Smooth muscle cell (in vitro differentiated cells): ENCODE measurements at regions not wholly inside any gene's neighbourhood (a gene's known extent, or its start where the extent isn't known, plus 50 kb on each side); places are given as distances from the start of the nearest gene placed in this dataset.

Experiments
- DNase-seq: peaks from one replicate; lab custom pipeline; 2025; ENCODE audit not compliant: unreplicated experiment; lab: John Stamatoyannopoulos, UW
- H2AFZ ChIP-seq: fragments of 200-600 bp; sonication (generic); 2 replicates; pipeline ENCODE4 v1.6.0; 2016; ENCODE audit warnings: antibody characterized with exemption, low read depth, mild to moderate bottlenecking
- H3F3A ChIP-seq: fragments of 200-600 bp; sonication (generic); 2 replicates; pipeline ENCODE4 v1.6.0; 2017; ENCODE audit warnings: antibody characterized with exemption, low read depth
- H3K27ac ChIP-seq: fragments of 200-600 bp; sonication (generic); 2 replicates; pipeline ENCODE4 v1.5.1; 2016; ENCODE audit warnings: low read depth, mild to moderate bottlenecking
- H3K27me3 ChIP-seq: fragments of 200-600 bp; sonication (generic); 2 replicates; pipeline ENCODE4 v1.6.1; 2016; ENCODE audit warnings: low read depth, mild to moderate bottlenecking
- H3K36me3 ChIP-seq: fragments of 200-600 bp; sonication (generic); 2 replicates; pipeline ENCODE4 v1.5.1; 2016; ENCODE audit warnings: low read depth
- H3K4me1 ChIP-seq: fragments of 200-600 bp; sonication (generic); 2 replicates; pipeline ENCODE4 v1.5.1; 2016; ENCODE audit warnings: low read depth
- H3K4me2 ChIP-seq: fragments of 200-600 bp; sonication (generic); 2 replicates; pipeline ENCODE4 v1.6.0; 2016; ENCODE audit warnings: mild to moderate bottlenecking
- H3K4me3 ChIP-seq: fragments of 200-600 bp; sonication (generic); 2 replicates; pipeline ENCODE4 v1.5.1; 2016; ENCODE audit warnings: mild to moderate bottlenecking
- H3K79me2 ChIP-seq: fragments of 200-600 bp; sonication (generic); 2 replicates; pipeline ENCODE4 v1.6.0; 2016; ENCODE audit warnings: low read depth, mild to moderate bottlenecking
- H3K9ac ChIP-seq: fragments of 200-600 bp; sonication (generic); 2 replicates; pipeline ENCODE4 v1.6.0; 2016; ENCODE audit warnings: low read depth
- H3K9me3 ChIP-seq: fragments of 200-600 bp; sonication (generic); replicated peaks from 2 replicates; pipeline ENCODE4 v1.5.1; 2016; ENCODE audit warnings: low read depth
- H4K20me1 ChIP-seq: fragments of 200-600 bp; sonication (generic); 2 replicates; pipeline ENCODE4 v1.6.0; 2016; ENCODE audit warnings: low read depth
- WGBS: methylation state at CpG from one replicate; pipeline ENCODE4 v1.1.7; 2016; ENCODE audit warnings: low lambda C conversion rate; 5-methylcytosine and 5-hydroxymethylcytosine counted together
- TF ChIP-seq, protein P1 (sequence below): fragments of 200-600 bp; sonication (generic); IDR thresholded peaks from 2 replicates; pipeline ENCODE4 v1.5.1; 2017; ENCODE audit warnings: borderline replicate concordance, mild to moderate bottlenecking, antibody characterized with exemption; ENCODE audit not compliant: insufficient read depth, poor library complexity, severe bottlenecking

DNA sequence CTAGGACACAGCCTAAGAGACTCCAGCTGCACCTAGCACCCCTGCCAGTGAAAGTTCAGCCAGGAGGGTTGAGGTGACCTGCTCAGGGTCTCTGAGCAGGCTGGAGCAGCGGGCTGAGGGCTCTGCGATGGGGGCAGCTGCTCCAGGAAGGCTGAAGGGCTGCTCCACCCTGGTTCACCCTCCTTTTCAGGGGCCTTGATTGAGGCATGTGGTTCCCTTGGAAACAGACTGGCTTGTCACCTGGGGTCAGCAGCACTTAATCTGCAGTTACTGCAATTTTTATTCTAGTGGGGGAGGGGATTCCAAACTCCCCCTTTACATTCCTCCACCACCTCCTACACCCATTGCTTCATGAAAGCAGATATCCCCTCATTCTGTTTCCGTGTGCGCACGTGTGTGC is 85.3 kb upstream of the UNC5B start:
- Histone ChIP-seq H3K4me1 (no peaks in the 10 kb centered on the region), H3K27me3 (peaks cover 4% of the 10 kb centered on the region), H4K20me1 (no peaks in the 10 kb centered on the region), H3K4me2 (no peak overlapping the region), H2AFZ (no peak overlapping the region), H3F3A (no peaks in the 10 kb centered on the region), H3K4me3 (no peak overlapping the region), H3K27ac (no peak overlapping the region), H3K79me2 (no peaks in the 10 kb centered on the region), H3K36me3 (no peaks in the 10 kb centered on the region), H3K9ac (no peak overlapping the region), H3K9me3 (no peaks in the 10 kb centered on the region)
- no peak for DNase-seq
- TF ChIP-seq, protein P1, sequence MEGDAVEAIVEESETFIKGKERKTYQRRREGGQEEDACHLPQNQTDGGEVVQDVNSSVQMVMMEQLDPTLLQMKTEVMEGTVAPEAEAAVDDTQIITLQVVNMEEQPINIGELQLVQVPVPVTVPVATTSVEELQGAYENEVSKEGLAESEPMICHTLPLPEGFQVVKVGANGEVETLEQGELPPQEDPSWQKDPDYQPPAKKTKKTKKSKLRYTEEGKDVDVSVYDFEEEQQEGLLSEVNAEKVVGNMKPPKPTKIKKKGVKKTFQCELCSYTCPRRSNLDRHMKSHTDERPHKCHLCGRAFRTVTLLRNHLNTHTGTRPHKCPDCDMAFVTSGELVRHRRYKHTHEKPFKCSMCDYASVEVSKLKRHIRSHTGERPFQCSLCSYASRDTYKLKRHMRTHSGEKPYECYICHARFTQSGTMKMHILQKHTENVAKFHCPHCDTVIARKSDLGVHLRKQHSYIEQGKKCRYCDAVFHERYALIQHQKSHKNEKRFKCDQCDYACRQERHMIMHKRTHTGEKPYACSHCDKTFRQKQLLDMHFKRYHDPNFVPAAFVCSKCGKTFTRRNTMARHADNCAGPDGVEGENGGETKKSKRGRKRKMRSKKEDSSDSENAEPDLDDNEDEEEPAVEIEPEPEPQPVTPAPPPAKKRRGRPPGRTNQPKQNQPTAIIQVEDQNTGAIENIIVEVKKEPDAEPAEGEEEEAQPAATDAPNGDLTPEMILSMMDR: no peak
- 94% methylated on average over 5 of the region's 5 CpGs for WGBS

DNA sequence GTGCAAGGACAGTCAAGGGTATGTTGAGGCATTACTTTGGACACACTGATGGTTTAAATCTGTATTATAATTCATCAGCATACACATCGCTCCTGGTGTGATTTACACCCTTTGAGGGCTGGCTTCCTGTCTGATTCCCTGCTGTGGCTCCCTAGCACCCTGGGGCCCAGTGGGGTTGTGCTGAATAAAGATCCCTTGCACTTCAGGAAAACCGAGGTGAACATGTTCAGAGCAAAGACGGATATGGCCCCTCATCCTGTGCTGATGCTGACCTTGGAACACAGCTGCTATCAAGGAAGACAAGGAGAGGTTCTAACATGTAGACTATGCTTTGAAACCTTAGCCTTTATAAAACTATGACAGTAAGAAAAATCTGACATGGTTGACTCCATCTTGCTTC is 84.6 kb upstream of the UNC5B start:
- H2AFZ ChIP-seq: no peak overlapping the region
- H3K27me3 ChIP-seq: no peaks in the 10 kb centered on the region
- no peaks in the 10 kb centered on the region for H3K36me3 ChIP-seq
- no peak overlapping the region for H3K27ac ChIP-seq
- H4K20me1 ChIP-seq: no peaks in the 10 kb centered on the region
- no peak overlapping the region for H3K4me2 ChIP-seq
- no peak for DNase-seq
- H3K79me2 ChIP-seq: no peaks in the 10 kb centered on the region
- 99% methylated on average over 3 of the region's 3 CpGs for WGBS
- H3F3A ChIP-seq: no peaks in the 10 kb centered on the region
- TF ChIP-seq, protein P1: no peak
- no peaks in the 10 kb centered on the region for H3K4me1 ChIP-seq
- no peak overlapping the region for H3K9ac ChIP-seq
- H3K9me3 ChIP-seq: no peaks in the 10 kb centered on the region
- H3K4me3 ChIP-seq: no peak overlapping the region

DNA sequence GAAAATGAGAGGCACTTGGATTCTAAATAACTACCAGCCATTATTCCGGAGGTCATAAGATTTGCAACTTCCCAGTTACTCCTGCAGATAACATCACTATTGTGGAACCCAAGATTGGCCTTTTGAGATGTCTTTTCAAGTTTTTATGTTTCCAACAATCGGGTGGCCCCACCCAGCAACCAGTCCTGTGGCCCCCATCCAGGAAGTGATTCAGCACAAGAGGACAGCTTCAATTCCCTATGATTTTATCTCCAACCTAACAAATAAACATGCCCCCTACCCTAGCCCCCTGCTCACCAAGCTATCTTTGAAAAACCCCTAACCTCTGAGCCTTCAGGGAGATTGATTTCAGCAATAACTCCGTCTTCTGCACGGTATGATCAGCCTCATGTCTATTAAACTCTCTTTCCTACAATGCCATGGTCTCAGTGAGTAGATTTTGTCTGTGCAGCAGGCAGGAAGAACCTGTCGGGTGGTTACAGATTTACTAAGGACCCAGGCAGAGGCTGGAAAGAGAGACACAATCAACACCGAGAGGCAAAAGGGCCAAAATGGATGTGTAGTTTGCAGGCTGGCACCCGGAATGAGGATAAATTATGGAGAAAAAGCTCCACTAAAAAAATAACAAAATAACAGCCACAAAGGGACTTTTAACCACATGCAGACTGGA is 83.9 kb upstream of the UNC5B start:
- H3K9ac ChIP-seq: no peak overlapping the region
- 83% methylated on average over 7 of the region's 7 CpGs for WGBS
- no peaks in the 10 kb centered on the region for H3F3A ChIP-seq
- H3K4me3 ChIP-seq: no peak overlapping the region
- no peak overlapping the region for H2AFZ ChIP-seq
- no peaks in the 10 kb centered on the region for H3K27me3 ChIP-seq
- H3K4me1 ChIP-seq: peaks cover under 1% of the 10 kb centered on the region
- TF ChIP-seq, protein P1: no peak
- DNase-seq: no peak
- H3K79me2 ChIP-seq: no peaks in the 10 kb centered on the region
- no peak overlapping the region for H3K4me2 ChIP-seq
- H3K36me3 ChIP-seq: no peaks in the 10 kb centered on the region
- H4K20me1 ChIP-seq: no peaks in the 10 kb centered on the region
- no peak overlapping the region for H3K27ac ChIP-seq
- H3K9me3 ChIP-seq: no peaks in the 10 kb centered on the region

DNA sequence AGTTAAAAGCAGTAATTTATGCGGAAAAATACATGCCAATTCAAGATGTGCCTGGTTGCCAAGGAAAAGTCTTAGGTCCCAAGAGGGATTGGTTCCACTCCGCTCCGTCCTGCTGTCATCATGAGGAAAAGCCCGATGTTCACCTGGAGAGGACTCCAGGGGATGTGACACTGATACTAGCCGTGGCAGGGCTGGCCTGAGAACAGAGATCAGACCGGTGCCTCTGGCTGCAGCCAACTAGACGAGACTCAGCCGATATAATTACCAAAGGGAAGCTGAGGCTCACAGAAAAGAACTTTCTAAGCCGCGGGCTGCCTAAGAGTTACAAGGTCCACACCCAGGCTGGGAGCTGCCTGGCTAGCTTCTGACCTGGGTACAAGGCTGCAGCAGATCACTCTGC is 81.3 kb upstream of the UNC5B start:
- no peak overlapping the region for H2AFZ ChIP-seq
- no peak overlapping the region for H3K27ac ChIP-seq
- no peak overlapping the region for H3K4me3 ChIP-seq
- peaks cover 4% of the 10 kb centered on the region for H3K4me1 ChIP-seq
- H3K9me3 ChIP-seq: no peaks in the 10 kb centered on the region
- H3K9ac ChIP-seq: no peak overlapping the region
- TF ChIP-seq, protein P1: no peak
- H3K79me2 ChIP-seq: no peaks in the 10 kb centered on the region
- H3K4me2 ChIP-seq: no peak overlapping the region
- WGBS: 83% methylated on average over 10 of the region's 10 CpGs
- H3K27me3 ChIP-seq: no peaks in the 10 kb centered on the region
- no peaks in the 10 kb centered on the region for H3K36me3 ChIP-seq
- no peak for DNase-seq
- no peaks in the 10 kb centered on the region for H3F3A ChIP-seq
- H4K20me1 ChIP-seq: no peaks in the 10 kb centered on the region
